ENCODE measurements at regions not wholly inside any gene's neighbourhood (a gene's known extent, or its start where the extent isn't known, plus 50 kb on each side); places are given as distances from the start of the nearest gene placed in this dataset.

GRCh38 chr4:114287079-114287696, 307.7 kb upstream of the ARSJ start:
- no peak for TF ChIP-seq CTCF (IDR thresholded peaks at IDR 0.05; ENCODE audit: low read depth, low read length, missing control alignments)
- H3K4me3 ChIP-seq (ENCODE audit: low read depth, low read length), result no peak overlapping the region
- no peak for DNase-seq (ENCODE audit: low read depth)

GRCh38 chr4:114296126-114296525, 302.5 kb upstream of the UGT8 start:
- H3K4me3 ChIP-seq (ENCODE audit: low read depth, low read length), result no peak overlapping the region
- no peak for TF ChIP-seq CTCF (IDR thresholded peaks at IDR 0.05; ENCODE audit: low read depth, low read length, missing control alignments)
- no peak for DNase-seq (ENCODE audit: low read depth)

- no peak for DNase-seq (ENCODE audit: low read depth)
- no peak for TF ChIP-seq CTCF (IDR thresholded peaks at IDR 0.05; ENCODE audit: low read depth, low read length, missing control alignments)
- no peak overlapping the region for H3K4me3 ChIP-seq (ENCODE audit: low read depth, low read length)
These were observed 296.1 kb upstream of the UGT8 start for GRCh38 chr4:114302472-114302871.

GRCh38 chr4:114304046-114304445, 294.6 kb upstream of the UGT8 start:
- no peak overlapping the region for H3K4me3 ChIP-seq (ENCODE audit: low read depth, low read length)
- TF ChIP-seq CTCF (IDR thresholded peaks at IDR 0.05; ENCODE audit: low read depth, low read length, missing control alignments), result no peak

DNA sequence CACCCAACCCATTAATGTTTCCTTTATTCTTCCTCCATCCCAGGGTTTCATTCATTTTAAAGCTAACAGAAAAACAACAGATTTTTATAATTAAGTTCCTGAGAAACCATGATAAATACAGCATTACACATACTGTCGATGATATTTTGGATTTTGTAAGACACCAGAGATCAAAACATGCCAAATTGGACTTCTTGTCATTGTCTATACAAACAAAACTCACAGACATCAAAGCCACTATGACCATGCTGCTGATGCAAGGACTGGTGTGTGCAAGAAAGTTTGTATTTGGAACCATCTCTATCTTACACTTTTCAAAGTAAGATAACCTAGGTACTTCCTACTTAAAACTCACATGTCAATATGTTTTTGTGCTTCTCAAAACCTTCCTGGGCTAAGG, 294.0 kb upstream of the UGT8 start:
- no peak for TF ChIP-seq CTCF (IDR thresholded peaks at IDR 0.05; ENCODE audit: low read depth, low read length, missing control alignments)
- no peak overlapping the region for H3K4me3 ChIP-seq (ENCODE audit: low read depth, low read length)
- no peak for DNase-seq (ENCODE audit: low read depth)

More at GRCh38 chr4:114304046-114304445, 294.6 kb upstream of the UGT8 start:
- no peak for DNase-seq (ENCODE audit: low read depth)

GRCh38 chr4:114306946-114307345, 291.7 kb upstream of the UGT8 start:
- no peak for TF ChIP-seq CTCF (IDR thresholded peaks at IDR 0.05; ENCODE audit: low read depth, low read length, missing control alignments)
- H3K4me3 ChIP-seq (ENCODE audit: low read depth, low read length), result no peak overlapping the region
- DNase-seq (ENCODE audit: low read depth), result no peak

- DNase-seq (ENCODE audit: low read depth), result no peak
- TF ChIP-seq CTCF (IDR thresholded peaks at IDR 0.05; ENCODE audit: low read depth, low read length, missing control alignments), result no peak
- H3K4me3 ChIP-seq (ENCODE audit: low read depth, low read length), result no peak overlapping the region
These were observed 288.2 kb upstream of the UGT8 start for GRCh38 chr4:114310296-114310925.
